Memory B cell (primary cell): ENCODE measurements at regions not wholly inside any gene's neighbourhood (a gene's known extent, or its start where the extent isn't known, plus 50 kb on each side); places are given as distances from the start of the nearest gene placed in this dataset.

Experiments used
- ATAC-seq: fragments of 150-1000 bp; cut with Tn5 transposase; 2 replicates; pipeline ENCODE4 v1.10.0; 2021; ENCODE audit warnings: low read depth, mild to moderate bottlenecking, moderate library complexity
- DNase-seq, 2 donors: peaks; one replicate each; pipeline ENCODE4 v3.0.0; 2022; ENCODE audit warnings: low spot score in 2 of 2
- H3K27ac Mint-ChIP-seq: one replicate; pipeline ENCODE4 v1.8.0; 2022; ENCODE audit warnings: mild to moderate bottlenecking, moderate library complexity, mixed read lengths
- H3K27me3 Mint-ChIP-seq: one replicate; pipeline ENCODE4 v1.8.0; 2022; ENCODE audit warnings: mixed read lengths
- H3K36me3 Mint-ChIP-seq: one replicate; pipeline ENCODE4 v1.8.0; 2022; ENCODE audit warnings: mild to moderate bottlenecking, mixed read lengths
- H3K4me1 Mint-ChIP-seq: one replicate; pipeline ENCODE4 v1.8.0; 2022; ENCODE audit warnings: mixed read lengths
- H3K4me3 Mint-ChIP-seq: one replicate; pipeline ENCODE4 v1.8.0; 2022; ENCODE audit warnings: mild to moderate bottlenecking, moderate library complexity, mixed read lengths
- H3K9me3 Mint-ChIP-seq: one replicate; pipeline ENCODE4 v1.8.0; 2022; ENCODE audit warnings: mixed read lengths

- Mint-ChIP-seq H3K4me1 (peaks cover 4% of the 10 kb centered on the region), H3K9me3 (no peaks in the 10 kb centered on the region), H3K4me3 (no peak overlapping the region), H3K27me3 (no peaks in the 10 kb centered on the region), H3K27ac (no peak overlapping the region), H3K36me3 (no peaks in the 10 kb centered on the region)
- no peak for DNase-seq
- no peak for ATAC-seq
Observed at GRCh38 chrX:40263014-40263560, 165.3 kb upstream of the BCOR start.

- H3K4me3 Mint-ChIP-seq: no peak overlapping the region
- ATAC-seq: no peak
- no peaks in the 10 kb centered on the region for H3K9me3 Mint-ChIP-seq
- H3K4me1 Mint-ChIP-seq: peaks cover 1% of the 10 kb centered on the region
- H3K27me3 Mint-ChIP-seq: no peaks in the 10 kb centered on the region
- no peak overlapping the region for H3K27ac Mint-ChIP-seq
- no peaks in the 10 kb centered on the region for H3K36me3 Mint-ChIP-seq
- DNase-seq: no peak
Observed at GRCh38 chrX:40262157-40263013, 164.6 kb upstream of the BCOR start.

- no peaks in the 10 kb centered on the region for H3K27me3 Mint-ChIP-seq
- H3K4me1 Mint-ChIP-seq: no peaks in the 10 kb centered on the region
- DNase-seq (no peak), ATAC-seq (no peak)
- H3K36me3 Mint-ChIP-seq: no peaks in the 10 kb centered on the region
- H3K9me3 Mint-ChIP-seq: no peaks in the 10 kb centered on the region
- no peak overlapping the region for H3K27ac Mint-ChIP-seq
- no peak overlapping the region for H3K4me3 Mint-ChIP-seq
Observed at GRCh38 chrX:40261833-40262156, 164.0 kb upstream of the BCOR start.

- DNase-seq (no peak), ATAC-seq (no peak)
- Mint-ChIP-seq H3K27me3 (no peaks in the 10 kb centered on the region), H3K9me3 (no peaks in the 10 kb centered on the region), H3K36me3 (no peaks in the 10 kb centered on the region), H3K4me1 (no peaks in the 10 kb centered on the region), H3K4me3 (no peak overlapping the region), H3K27ac (no peak overlapping the region)
Observed at GRCh38 chrX:40260146-40260747, 162.5 kb upstream of the BCOR start.

- ATAC-seq: no peak
- Mint-ChIP-seq H3K9me3 (no peaks in the 10 kb centered on the region), H3K27me3 (no peaks in the 10 kb centered on the region), H3K36me3 (no peaks in the 10 kb centered on the region), H3K4me1 (no peaks in the 10 kb centered on the region), H3K4me3 (no peak overlapping the region), H3K27ac (no peak overlapping the region)
- no peak for DNase-seq
Observed at GRCh38 chrX:40258909-40259308, 161.2 kb upstream of the BCOR start.

GRCh38 chrX:40253771-40254170 lies 156.0 kb upstream of the BCOR start:
- ATAC-seq (no peak), DNase-seq (no peak)
- Mint-ChIP-seq H3K4me3 (no peak overlapping the region), H3K27me3 (peaks cover 5% of the 10 kb centered on the region), H3K4me1 (no peaks in the 10 kb centered on the region), H3K9me3 (no peaks in the 10 kb centered on the region), H3K27ac (no peak overlapping the region), H3K36me3 (peaks cover 2% of the 10 kb centered on the region)

- peaks cover 4% of the 10 kb centered on the region for H3K4me1 Mint-ChIP-seq
- ATAC-seq: no peak
- no peak overlapping the region for H3K4me3 Mint-ChIP-seq
- H3K9me3 Mint-ChIP-seq: no peaks in the 10 kb centered on the region
- H3K36me3 Mint-ChIP-seq: peaks cover 2% of the 10 kb centered on the region
- DNase-seq: no peak
- H3K27ac Mint-ChIP-seq: no peak overlapping the region
- peaks cover 9% of the 10 kb centered on the region for H3K27me3 Mint-ChIP-seq
Observed at GRCh38 chrX:40249582-40249981, 151.8 kb upstream of the BCOR start.

- DNase-seq (no peak), ATAC-seq (no peak)
- no peaks in the 10 kb centered on the region for H3K9me3 Mint-ChIP-seq
- peaks cover 2% of the 10 kb centered on the region for H3K36me3 Mint-ChIP-seq
- H3K4me3 Mint-ChIP-seq: no peak overlapping the region
- H3K27ac Mint-ChIP-seq: no peak overlapping the region
- H3K4me1 Mint-ChIP-seq: peaks cover 4% of the 10 kb centered on the region
- peaks cover 9% of the 10 kb centered on the region for H3K27me3 Mint-ChIP-seq
Observed at GRCh38 chrX:40248822-40249221, 151.1 kb upstream of the BCOR start.

- ATAC-seq (no peak), DNase-seq (no peak)
- Mint-ChIP-seq H3K4me1 (peaks cover 4% of the 10 kb centered on the region), H3K36me3 (peaks cover 2% of the 10 kb centered on the region), H3K4me3 (no peak overlapping the region), H3K27ac (no peak overlapping the region), H3K27me3 (peaks cover 9% of the 10 kb centered on the region), H3K9me3 (no peaks in the 10 kb centered on the region)
Observed at GRCh38 chrX:40247848-40248622, 150.3 kb upstream of the BCOR start.

GRCh38 chrX:40247382-40247781 lies 149.6 kb upstream of the BCOR start:
- ATAC-seq: no peak
- no peak for DNase-seq
- Mint-ChIP-seq H3K27me3 (peaks cover 9% of the 10 kb centered on the region), H3K27ac (no peak overlapping the region), H3K4me3 (no peak overlapping the region), H3K4me1 (peaks cover 4% of the 10 kb centered on the region), H3K9me3 (no peaks in the 10 kb centered on the region), H3K36me3 (peaks cover 2% of the 10 kb centered on the region)

- H3K36me3 Mint-ChIP-seq: no peaks in the 10 kb centered on the region
- no peak overlapping the region for H3K27ac Mint-ChIP-seq
- no peaks in the 10 kb centered on the region for H3K9me3 Mint-ChIP-seq
- no peak overlapping the region for H3K4me3 Mint-ChIP-seq
- DNase-seq (no peak), ATAC-seq (peak; percentile 31)
- peaks cover 6% of the 10 kb centered on the region for H3K27me3 Mint-ChIP-seq
- H3K4me1 Mint-ChIP-seq: peaks cover 4% of the 10 kb centered on the region
Observed at GRCh38 chrX:40245488-40246071, 147.8 kb upstream of the BCOR start.

- Mint-ChIP-seq H3K4me3 (no peak overlapping the region), H3K9me3 (no peaks in the 10 kb centered on the region), H3K36me3 (no peaks in the 10 kb centered on the region), H3K27ac (no peak overlapping the region), H3K27me3 (peaks cover 6% of the 10 kb centered on the region), H3K4me1 (peaks cover 4% of the 10 kb centered on the region)
- ATAC-seq (no peak), DNase-seq (no peak)
Observed at GRCh38 chrX:40244980-40245379, 147.2 kb upstream of the BCOR start.

GRCh38 chrX:40243755-40244515 lies 146.2 kb upstream of the BCOR start:
- Mint-ChIP-seq H3K9me3 (no peaks in the 10 kb centered on the region), H3K4me3 (no peak overlapping the region), H3K4me1 (peaks cover 4% of the 10 kb centered on the region), H3K27me3 (peaks cover 4% of the 10 kb centered on the region), H3K27ac (no peak overlapping the region), H3K36me3 (no peaks in the 10 kb centered on the region)
- DNase-seq (no peak), ATAC-seq (no peak)
